HG03095 (cell line): ENCODE measurements at regions not wholly inside any gene's neighbourhood (a gene's known extent, or its start where the extent isn't known, plus 50 kb on each side); places are given as distances from the start of the nearest gene placed in this dataset.
"Not testable (repeated sequence)": the region's sequence is repeated elsewhere in the genome, so short reads cannot be mapped to it uniquely, and the experiment has no call there.

Source experiments
- ATAC-seq: cut with Tn5 transposase; IDR thresholded peaks from one replicate; pipeline ENCODE4 v1.9.1; 2021; ENCODE audit warnings: moderate library complexity; ENCODE audit not compliant: unreplicated experiment

GRCh38 chr2:138066139-138066806, 102.0 kb downstream of the HNMT start:
- no peak for ATAC-seq

GRCh38 chr2:138066841-138067240, 102.6 kb downstream of the HNMT start:
- no peak for ATAC-seq

DNA sequence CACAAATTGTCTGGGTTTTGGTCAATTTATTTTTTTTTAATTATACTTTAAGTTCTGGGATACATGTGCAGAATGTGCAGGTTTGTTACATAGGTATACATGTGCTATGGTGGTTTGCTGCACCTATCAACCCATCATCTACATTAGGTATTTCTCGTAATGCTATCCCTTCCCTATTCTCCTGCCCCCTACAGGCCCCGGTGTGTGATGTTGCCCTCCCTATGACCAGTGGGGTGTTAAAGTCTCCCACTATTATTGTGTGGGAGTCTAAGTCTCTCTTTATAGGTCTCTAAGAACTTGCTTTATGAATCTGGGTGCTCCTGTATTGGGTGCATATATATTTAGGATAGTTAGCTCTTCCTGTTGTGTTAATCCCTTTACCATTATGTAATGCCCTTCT, 104.4 kb downstream of the HNMT start:
- ATAC-seq, result not testable (repeated sequence)

GRCh38 chr2:138071042-138071719, 106.9 kb downstream of the HNMT start:
- not testable (repeated sequence) for ATAC-seq

DNA sequence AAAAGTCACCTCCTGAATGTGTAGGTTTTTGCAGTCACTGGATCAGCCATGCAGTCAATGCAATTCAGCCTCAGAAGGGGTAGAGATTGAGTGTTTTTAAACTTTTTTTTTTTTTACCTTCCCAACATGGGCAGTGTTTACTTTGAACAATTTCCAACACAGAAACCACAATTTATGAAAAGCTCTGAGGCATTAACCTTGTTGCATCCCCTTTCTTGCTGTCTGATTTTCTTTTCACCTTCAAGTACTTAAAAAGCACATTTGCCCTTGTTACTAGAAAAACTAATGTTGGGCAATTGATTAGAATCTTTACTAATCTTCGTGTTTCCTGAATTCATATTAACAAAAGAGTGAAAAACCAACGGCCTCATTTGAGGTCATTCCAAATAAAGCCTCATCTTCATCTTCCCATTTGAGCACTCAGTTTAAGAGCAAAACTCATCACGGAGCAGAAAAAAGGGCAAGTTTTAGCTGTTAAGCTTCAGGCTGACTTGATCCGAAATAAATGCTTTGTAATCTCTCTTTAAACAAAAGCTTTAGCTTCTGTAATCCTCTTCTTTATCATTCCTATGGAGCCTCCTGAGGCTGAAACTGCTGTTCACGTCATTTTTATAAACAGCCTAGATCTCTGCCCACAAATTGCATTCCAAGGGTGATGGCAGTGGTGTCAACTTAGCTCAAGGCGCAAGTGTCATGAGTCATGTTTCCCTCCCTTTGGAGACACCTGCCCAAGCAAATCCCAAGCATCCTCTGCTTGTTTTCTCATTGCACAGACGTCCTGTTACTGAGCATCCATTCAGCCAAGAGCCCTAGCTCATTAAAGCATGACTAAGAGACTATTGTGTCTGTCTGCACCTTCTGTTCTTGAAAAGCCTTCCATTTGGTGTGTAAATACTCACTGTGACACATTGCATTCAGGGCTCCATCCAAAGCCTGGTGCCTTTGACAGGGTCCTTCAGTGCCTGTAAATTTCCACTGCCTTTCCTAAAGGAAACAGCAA, 107.7 kb downstream of the HNMT start:
- no peak for ATAC-seq

- ATAC-seq, result no peak
Measured at GRCh38 chr2:138078153-138078552, 113.9 kb downstream of the HNMT start.

GRCh38 chr2:138079976-138080375, 115.7 kb downstream of the HNMT start:
- no peak for ATAC-seq

DNA sequence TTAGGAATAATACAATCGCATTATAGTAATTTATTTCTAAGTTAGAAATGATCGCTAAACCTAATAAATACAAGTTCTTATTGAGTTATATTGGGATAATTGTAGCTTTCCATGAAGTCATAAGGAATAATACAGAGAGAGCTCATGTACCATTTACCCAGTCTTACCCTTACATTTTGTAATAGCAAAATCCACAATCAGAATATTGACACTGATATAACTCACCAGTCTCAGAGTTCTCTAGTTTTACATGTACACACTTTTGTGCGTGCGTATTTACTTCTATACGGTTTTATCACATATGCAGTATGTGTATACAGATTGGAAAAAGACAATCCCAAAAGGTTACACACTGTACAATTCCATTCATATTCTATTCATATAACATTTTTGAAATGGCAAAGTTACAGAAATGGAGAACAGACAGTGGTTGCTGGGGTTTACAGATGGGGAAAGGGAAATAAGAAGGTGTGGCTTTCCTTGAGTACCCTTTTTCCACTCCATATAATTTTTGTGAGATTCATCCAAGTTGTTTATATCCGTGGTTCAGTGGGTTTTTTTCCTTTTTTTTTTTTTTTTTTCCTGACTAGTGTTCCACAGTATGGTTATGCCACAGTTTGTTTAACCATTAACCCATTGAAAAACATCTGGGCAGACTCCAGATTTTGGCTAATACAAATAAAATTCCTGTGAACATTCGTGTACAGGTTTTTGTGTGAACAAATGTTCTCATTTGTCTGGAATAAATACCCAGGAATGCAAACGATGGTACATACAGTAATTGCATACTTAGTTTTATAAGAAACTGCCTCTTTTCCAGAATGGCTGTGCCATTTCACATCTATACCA, 117.2 kb downstream of the HNMT start:
- ATAC-seq, result no peak

DNA sequence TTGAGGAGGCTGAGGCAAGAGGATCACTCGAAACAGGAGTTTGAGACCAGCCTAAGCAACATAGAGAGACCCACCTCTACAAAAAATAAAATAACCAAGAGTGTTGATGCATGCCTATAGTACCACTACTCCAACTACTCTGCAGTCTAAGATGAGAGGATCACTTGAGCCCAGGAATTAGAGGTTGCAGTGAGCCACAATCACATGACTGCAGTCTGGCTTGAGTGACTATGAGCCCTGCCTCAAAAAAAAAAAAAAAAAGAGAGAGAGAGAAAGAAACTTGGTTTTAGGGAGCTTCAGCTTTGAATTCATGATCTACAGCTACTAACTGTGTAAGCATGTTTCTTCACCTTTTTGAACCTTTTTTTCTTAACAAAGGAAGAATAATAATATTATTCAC, 119.9 kb downstream of the HNMT start:
- ATAC-seq, result no peak

- ATAC-seq, result not testable (repeated sequence)
Measured at GRCh38 chr2:138085441-138085840, 121.2 kb downstream of the HNMT start.

GRCh38 chr2:138086576-138086975, 122.3 kb downstream of the HNMT start:
- ATAC-seq, result no peak

GRCh38 chr2:138087751-138088593, 123.7 kb downstream of the HNMT start:
- ATAC-seq, result no peak

GRCh38 chr2:138090330-138090729, 126.1 kb downstream of the HNMT start:
- peak; percentile 76 for ATAC-seq

- no peak for ATAC-seq
Measured at GRCh38 chr2:138093455-138093854, 129.2 kb downstream of the HNMT start.

GRCh38 chr2:138094031-138094430, 129.8 kb downstream of the HNMT start:
- no peak for ATAC-seq

DNA sequence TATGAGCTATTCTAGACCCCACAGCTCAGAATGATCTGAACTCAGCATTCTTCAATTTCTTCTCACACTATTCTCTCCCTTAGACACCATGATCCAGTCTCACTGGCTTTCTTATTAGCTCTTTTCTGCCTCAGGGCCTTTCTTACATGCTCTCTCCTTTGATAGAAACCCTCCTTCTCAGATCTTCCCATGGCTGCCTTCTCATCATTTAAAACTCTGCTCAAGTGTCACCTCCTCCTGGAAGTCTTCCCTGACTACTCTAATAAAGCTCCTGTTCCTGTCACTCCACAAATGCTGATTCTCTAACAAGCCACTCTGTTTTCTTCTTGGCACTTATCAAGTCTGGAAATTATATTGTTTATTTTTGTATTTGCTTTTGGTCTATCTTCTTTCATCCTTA, 131.1 kb downstream of the HNMT start:
- no peak for ATAC-seq

DNA sequence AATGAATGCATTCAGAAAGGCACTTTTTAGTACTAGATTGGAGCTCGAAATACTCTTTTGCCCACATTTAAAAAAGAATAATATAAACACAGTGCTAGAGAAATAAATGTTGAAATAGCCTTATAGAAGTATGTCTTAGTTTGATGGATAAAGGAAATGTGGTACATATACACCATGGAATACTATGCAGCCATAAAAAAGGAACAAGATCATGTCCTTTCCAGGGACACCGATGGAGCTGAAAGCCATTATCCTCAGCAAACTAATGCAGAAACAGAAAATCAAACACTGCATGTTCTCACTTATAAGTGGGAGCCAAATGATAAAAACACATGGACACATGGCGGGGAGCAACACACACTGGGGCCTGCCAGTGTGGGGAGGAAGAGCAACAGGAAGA, 135.0 kb downstream of the HNMT start:
- not testable (repeated sequence) for ATAC-seq

DNA sequence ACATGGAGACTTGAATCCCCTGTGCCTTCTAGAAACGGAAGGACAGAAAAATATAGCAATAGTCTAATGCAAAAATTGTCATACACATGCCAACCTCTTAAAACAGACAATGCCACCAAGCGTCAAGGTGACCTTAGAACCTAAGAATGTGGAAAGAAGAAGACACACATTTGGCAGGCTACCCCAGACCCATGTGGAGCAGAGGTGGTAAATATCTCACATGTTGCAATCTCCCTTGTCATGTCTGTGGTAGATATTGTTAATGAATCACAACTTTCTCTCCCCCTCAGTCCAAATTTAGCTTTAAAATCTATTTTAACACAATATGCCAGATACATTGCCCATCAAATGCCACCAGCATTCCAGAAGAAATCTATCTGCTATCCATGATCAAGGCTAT, 137.4 kb downstream of the HNMT start:
- no peak for ATAC-seq

DNA sequence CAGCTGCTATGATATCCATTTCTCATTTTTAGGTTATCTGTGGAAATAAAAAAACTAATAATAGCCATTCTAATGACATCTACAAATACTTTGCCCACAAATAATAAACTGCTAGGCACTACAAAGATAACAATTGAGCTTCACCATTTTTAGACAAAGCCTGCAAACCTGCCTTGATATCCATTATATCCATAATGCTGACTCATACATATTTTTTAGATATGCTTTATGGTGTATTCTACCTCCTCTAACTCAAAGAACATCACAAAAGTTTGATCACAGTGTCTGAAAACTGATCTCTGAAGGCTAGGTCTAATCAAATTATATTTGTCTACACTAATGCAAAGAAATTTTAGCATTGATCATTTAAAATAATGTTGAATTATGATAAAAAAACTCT, 138.4 kb downstream of the HNMT start:
- no peak for ATAC-seq

- no peak for ATAC-seq
Measured at GRCh38 chr2:138103156-138103555, 138.9 kb downstream of the HNMT start.
